SK-N-SH (cell line): ENCODE measurements at regions not wholly inside any gene's neighbourhood (a gene's known extent, or its start where the extent isn't known, plus 50 kb on each side); places are given as distances from the start of the nearest gene placed in this dataset.

Source experiments
- CTCF ChIA-PET: fragments of 300-600, 350-600 bp; formaldehyde crosslinking; extraction: SDS; loops from one replicate; lab custom pipeline; 2021; lab: Yijun Ruan, JAX
- POLR2A ChIA-PET: fragments of 350-600 bp; sonication (Branson Sonifier 250); formaldehyde crosslinking; extraction: SDS; loops from one replicate; lab custom pipeline; 2020; ENCODE audit warnings: antibody characterized with exemption, inconsistent platforms; lab: Yijun Ruan, JAX
- DNase-seq: peaks from one replicate; pipeline ENCODE4 v3.0.0; 2012
- H2AFZ ChIP-seq: fragments of 200-600 bp; sonication (generic); 2 replicates; pipeline ENCODE4 v1.8.1; 2016; ENCODE audit warnings: antibody characterized with exemption, mild to moderate bottlenecking, low read depth
- H3F3A ChIP-seq: fragments of 200-600 bp; sonication (generic); replicated peaks from 2 replicates; pipeline ENCODE3; 2016; ENCODE audit warnings: antibody characterized with exemption, mild to moderate bottlenecking; ENCODE audit not compliant: insufficient read depth
- H3K27ac ChIP-seq, 2 experiments: fragments of 200-500 bp in 1 of 2; fragments of 200-600 bp in 1 of 2; sonication (Bioruptor generic) in 1 of 2; sonication (generic), shearing (Covaris generic) in 1 of 2; 2 replicates each; pipeline versions ENCODE4 v1.5.1 to v1.6.1; 2014 to 2016; ENCODE audit warnings: low read depth in 2 of 2, inconsistent platforms in 1 of 2, low read length in 1 of 2, mild to moderate bottlenecking in 1 of 2, mixed read lengths in 1 of 2
- H3K27me3 ChIP-seq: fragments of 200-600 bp; sonication (generic), shearing (Covaris generic); 2 replicates; pipeline ENCODE4 v1.6.1; 2016; ENCODE audit warnings: mixed run types; ENCODE audit not compliant: insufficient read depth
- H3K36me3 ChIP-seq, 2 experiments: fragments of 200-500 bp in 1 of 2; fragments of 200-600 bp in 1 of 2; sonication (Bioruptor generic) in 1 of 2; sonication (generic) in 1 of 2; replicated peaks in 1 of 2; 2 replicates each; pipeline versions ENCODE3 to v1.5.1; 2014 to 2016; ENCODE audit warnings: low read length in 1 of 2, mild to moderate bottlenecking in 1 of 2; ENCODE audit not compliant: insufficient read depth in 2 of 2, control insufficient read depth in 1 of 2
- H3K4me1 ChIP-seq, 2 experiments: fragments of 200-500 bp in 1 of 2; fragments of 200-600 bp in 1 of 2; sonication (Bioruptor generic) in 1 of 2; sonication (generic), shearing (Covaris generic) in 1 of 2; 2 replicates each; pipeline versions ENCODE4 v1.5.1 to v1.6.1; 2014 to 2016; ENCODE audit warnings: low read depth in 1 of 2, low read length in 1 of 2, mixed run types in 1 of 2; ENCODE audit not compliant: insufficient read depth in 2 of 2, control insufficient read depth in 1 of 2
- H3K4me2 ChIP-seq: fragments of 200-600 bp; sonication (generic), shearing (Covaris generic); 2 replicates; pipeline ENCODE4 v1.6.1; 2017; ENCODE audit warnings: mixed run types
- H3K4me3 ChIP-seq, 2 experiments: fragments of 200-500 bp in 1 of 2; fragments of 200-600 bp in 1 of 2; sonication (Bioruptor generic) in 1 of 2; sonication (generic), shearing (Covaris generic) in 1 of 2; 2 replicates each; pipeline versions ENCODE4 v1.5.1 to v1.8.1; 2014 to 2016; ENCODE audit warnings: low read depth in 2 of 2, inconsistent platforms in 1 of 2, low read length in 1 of 2, mild to moderate bottlenecking in 1 of 2, mixed read lengths in 1 of 2, moderate library complexity in 1 of 2
- H3K79me2 ChIP-seq: fragments of 200-600 bp; sonication (generic); 2 replicates; pipeline ENCODE4 v1.8.1; 2017; ENCODE audit warnings: mild to moderate bottlenecking; ENCODE audit not compliant: insufficient read depth
- H3K9ac ChIP-seq: fragments of 200-600 bp; sonication (generic); 2 replicates; pipeline ENCODE4 v1.6.1; 2017; ENCODE audit warnings: mixed run types
- H3K9me2 ChIP-seq: fragments of 200-600 bp; sonication (generic); 2 replicates; pipeline ENCODE4 v1.6.1; 2017; ENCODE audit warnings: mixed run types
- H3K9me3 ChIP-seq: fragments of 200-600 bp; sonication (generic); 2 replicates; pipeline ENCODE4 v1.6.1; 2017; ENCODE audit warnings: mixed run types, mild to moderate bottlenecking, moderate library complexity
- H4K20me1 ChIP-seq: fragments of 200-600 bp; sonication (generic); 2 replicates; pipeline ENCODE4 v1.6.1; 2017; ENCODE audit warnings: mild to moderate bottlenecking, mixed run types; ENCODE audit not compliant: insufficient read depth
- CHD2 ChIP-seq: fragments of 150-350 bp; IDR thresholded peaks from 2 replicates; pipeline ENCODE4 v1.6.1; 2018; ENCODE audit warnings: low read length; ENCODE audit not compliant: partially characterized antibody
- FOSL2 ChIP-seq: IDR thresholded peaks from 2 replicates; pipeline ENCODE4 v1.4.0; 2012; ENCODE audit warnings: low read depth, mild to moderate bottlenecking, moderate library complexity, borderline replicate concordance
- FOXJ3 ChIP-seq: sonication (generic); formaldehyde crosslinking; IDR thresholded peaks from 2 replicates; pipeline ENCODE4 v1.5.1; 2020; ENCODE audit warnings: mild to moderate bottlenecking, missing genetic modification reagents
- FOXM1 ChIP-seq: IDR thresholded peaks from 2 replicates; pipeline ENCODE4 v1.4.0; 2012; ENCODE audit warnings: low read depth, mild to moderate bottlenecking
- GABPA ChIP-seq: IDR thresholded peaks from 2 replicates; pipeline ENCODE4 v1.4.0; 2012; ENCODE audit warnings: low read depth, mild to moderate bottlenecking
- GATA2 ChIP-seq: sonication (generic); formaldehyde crosslinking; IDR thresholded peaks from 2 replicates; pipeline ENCODE4 v1.5.0; 2020; ENCODE audit warnings: mild to moderate bottlenecking, missing genetic modification reagents
- MEF2A ChIP-seq: IDR thresholded peaks from 2 replicates; pipeline ENCODE4 v1.4.0; 2012; ENCODE audit warnings: low read depth, borderline replicate concordance
- MXI1 ChIP-seq: IDR thresholded peaks from 2 replicates; pipeline ENCODE4 v1.6.1; 2012; ENCODE audit warnings: mild to moderate bottlenecking, low read depth, low read length, improper control_type of control experiment
- NRF1 ChIP-seq: IDR thresholded peaks from 2 replicates; pipeline ENCODE4 v1.6.1; 2012; ENCODE audit warnings: low read depth, mild to moderate bottlenecking, low read length
- RCOR1 ChIP-seq: fragments of 150-350 bp; IDR thresholded peaks from 2 replicates; pipeline ENCODE4 v1.6.1; 2017; ENCODE audit warnings: antibody characterized with exemption, low read length
- REST ChIP-seq: IDR thresholded peaks from 2 replicates; pipeline ENCODE4 v1.6.1; 2012; ENCODE audit warnings: mild to moderate bottlenecking, low read depth, low read length, moderate library complexity
- RXRA ChIP-seq: IDR thresholded peaks from 2 replicates; pipeline ENCODE4 v1.4.0; 2012; ENCODE audit warnings: low read depth, mild to moderate bottlenecking, borderline replicate concordance
- SMC3 ChIP-seq: IDR thresholded peaks from 2 replicates; pipeline ENCODE4 v1.6.1; 2012; ENCODE audit warnings: low read depth, low read length, improper control_type of control experiment
- TAF1 ChIP-seq: IDR thresholded peaks from 2 replicates; pipeline ENCODE4 v1.6.1; 2012; ENCODE audit warnings: low read depth, mild to moderate bottlenecking, low read length, moderate library complexity, borderline replicate concordance
- TCF12 ChIP-seq: IDR thresholded peaks from 2 replicates; pipeline ENCODE4 v1.4.0; 2012
- USF1 ChIP-seq: IDR thresholded peaks from 2 replicates; pipeline ENCODE4 v1.4.0; 2012; ENCODE audit warnings: low read depth, borderline replicate concordance
- YY1 ChIP-seq: IDR thresholded peaks from 2 replicates; pipeline ENCODE4 v1.4.0; 2012; ENCODE audit warnings: low read depth, mild to moderate bottlenecking
- WGBS: methylation state at CpG from one replicate; pipeline ENCODE4 v1.1.6; 2017; ENCODE audit warnings: low lambda C conversion rate; 5-methylcytosine and 5-hydroxymethylcytosine counted together
- TF ChIP-seq, protein P1 (sequence below): fragments of 150-350 bp; IDR thresholded peaks from 2 replicates; pipeline ENCODE4 v1.6.1; 2016; ENCODE audit warnings: mild to moderate bottlenecking, low read depth, low read length
- TF ChIP-seq, protein P2 (sequence below): fragments of 200-600 bp; sonication (generic); IDR thresholded peaks from 2 replicates; pipeline ENCODE4 v1.6.1; 2017; ENCODE audit warnings: antibody characterized with exemption, mild to moderate bottlenecking, moderate library complexity
- TF ChIP-seq, protein P3 (sequence below): IDR thresholded peaks from 2 replicates; pipeline ENCODE4 v1.4.0; 2012; ENCODE audit warnings: low read depth

- Histone ChIP-seq H3K4me3 (no peak overlapping the region), H3K4me1 (no peaks in the 10 kb centered on the region), H2AFZ (no peak overlapping the region), H3K79me2 (no peaks in the 10 kb centered on the region), H3K4me2 (no peak overlapping the region), H3K9ac (no peak overlapping the region), H3F3A (no peaks in the 10 kb centered on the region), H3K27me3 (no peaks in the 10 kb centered on the region), H4K20me1 (no peaks in the 10 kb centered on the region), H3K9me3 (no peaks in the 10 kb centered on the region), H3K27ac (no peak overlapping the region)
- CTCF ChIA-PET = interaction anchor here (1.3 kb wide), 1 partner anchor 8 kb away, joined by 3 read pairs; no protein-coding TSS in a partner anchor
- WGBS = 9% methylated on average over 1 of the region's 1 CpG
- DNase-seq = no peak
- POLR2A ChIA-PET = no interaction called here
- no peak for TF ChIP-seq GATA2 (CRISPR knock-in tag)
- no peak for TF ChIP-seq YY1
- TF ChIP-seq, protein P1, sequence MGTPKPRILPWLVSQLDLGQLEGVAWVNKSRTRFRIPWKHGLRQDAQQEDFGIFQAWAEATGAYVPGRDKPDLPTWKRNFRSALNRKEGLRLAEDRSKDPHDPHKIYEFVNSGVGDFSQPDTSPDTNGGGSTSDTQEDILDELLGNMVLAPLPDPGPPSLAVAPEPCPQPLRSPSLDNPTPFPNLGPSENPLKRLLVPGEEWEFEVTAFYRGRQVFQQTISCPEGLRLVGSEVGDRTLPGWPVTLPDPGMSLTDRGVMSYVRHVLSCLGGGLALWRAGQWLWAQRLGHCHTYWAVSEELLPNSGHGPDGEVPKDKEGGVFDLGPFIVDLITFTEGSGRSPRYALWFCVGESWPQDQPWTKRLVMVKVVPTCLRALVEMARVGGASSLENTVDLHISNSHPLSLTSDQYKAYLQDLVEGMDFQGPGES = no peak
- no peak for TF ChIP-seq MXI1
- TF ChIP-seq NRF1 = no peak
- no peak for TF ChIP-seq FOXJ3 (CRISPR knock-in tag)
- TF ChIP-seq CHD2 = no peak
- no peak for TF ChIP-seq MEF2A
- TF ChIP-seq TAF1 = no peak
- TF ChIP-seq USF1 = no peak
- TF ChIP-seq, all 33 proteins: peak for 0
- Histone ChIP-seq H3K9me2 (no peaks in the 10 kb centered on the region), H3K36me3 (no peaks in the 10 kb centered on the region)
These were observed 1583.1 kb upstream of the PCDH10 start for GRCh38 chr4:131566026-131566425.

DNA sequence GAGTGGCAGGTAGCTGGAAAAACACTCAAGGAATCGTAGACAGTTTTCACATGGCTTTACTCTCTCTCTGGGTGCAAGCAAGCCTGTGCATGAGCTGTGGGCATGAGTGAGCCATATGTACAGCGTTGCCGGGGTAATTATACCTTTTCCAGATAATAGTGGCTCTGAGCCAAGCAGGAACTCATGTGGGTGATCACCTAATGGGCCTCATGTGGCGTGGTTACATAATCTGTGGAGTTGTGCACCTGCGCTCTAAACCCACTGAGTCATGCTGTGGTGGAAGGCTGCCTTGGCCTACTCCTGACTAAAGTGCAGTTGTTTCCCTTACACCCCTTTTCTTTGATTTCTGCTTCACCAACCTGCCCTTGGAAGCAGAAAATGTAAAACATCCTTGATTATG lies 1564.5 kb upstream of the PCDH10 start:
- Histone ChIP-seq H3K9me3 (no peaks in the 10 kb centered on the region), H3K27ac (no peak overlapping the region), H3K79me2 (no peaks in the 10 kb centered on the region), H3K27me3 (no peaks in the 10 kb centered on the region), H2AFZ (no peak overlapping the region), H3K4me1 (no peaks in the 10 kb centered on the region), H3K9ac (no peak overlapping the region), H4K20me1 (no peaks in the 10 kb centered on the region), H3K4me3 (no peak overlapping the region), H3K9me2 (no peaks in the 10 kb centered on the region), H3K36me3 (no peaks in the 10 kb centered on the region), H3K4me2 (no peak overlapping the region), H3F3A (no peaks in the 10 kb centered on the region)
- ChIA-PET POLR2A (no interaction called here), CTCF (no interaction called here)
- no peak for DNase-seq
- WGBS = 39% methylated on average over 4 of the region's 5 CpGs
- no peak for TF ChIP-seq FOXM1
- TF ChIP-seq GABPA = no peak
- TF ChIP-seq MEF2A = no peak
- TF ChIP-seq CHD2 = no peak
- no peak for TF ChIP-seq REST
- no peak for TF ChIP-seq RXRA
- TF ChIP-seq, protein P2, sequence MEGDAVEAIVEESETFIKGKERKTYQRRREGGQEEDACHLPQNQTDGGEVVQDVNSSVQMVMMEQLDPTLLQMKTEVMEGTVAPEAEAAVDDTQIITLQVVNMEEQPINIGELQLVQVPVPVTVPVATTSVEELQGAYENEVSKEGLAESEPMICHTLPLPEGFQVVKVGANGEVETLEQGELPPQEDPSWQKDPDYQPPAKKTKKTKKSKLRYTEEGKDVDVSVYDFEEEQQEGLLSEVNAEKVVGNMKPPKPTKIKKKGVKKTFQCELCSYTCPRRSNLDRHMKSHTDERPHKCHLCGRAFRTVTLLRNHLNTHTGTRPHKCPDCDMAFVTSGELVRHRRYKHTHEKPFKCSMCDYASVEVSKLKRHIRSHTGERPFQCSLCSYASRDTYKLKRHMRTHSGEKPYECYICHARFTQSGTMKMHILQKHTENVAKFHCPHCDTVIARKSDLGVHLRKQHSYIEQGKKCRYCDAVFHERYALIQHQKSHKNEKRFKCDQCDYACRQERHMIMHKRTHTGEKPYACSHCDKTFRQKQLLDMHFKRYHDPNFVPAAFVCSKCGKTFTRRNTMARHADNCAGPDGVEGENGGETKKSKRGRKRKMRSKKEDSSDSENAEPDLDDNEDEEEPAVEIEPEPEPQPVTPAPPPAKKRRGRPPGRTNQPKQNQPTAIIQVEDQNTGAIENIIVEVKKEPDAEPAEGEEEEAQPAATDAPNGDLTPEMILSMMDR = no peak
- TF ChIP-seq RCOR1 = no peak
- no peak for TF ChIP-seq TAF1
- no peak for TF ChIP-seq YY1
- no peak for TF ChIP-seq NRF1
- TF ChIP-seq FOSL2 = no peak
- TF ChIP-seq TCF12 = no peak
- TF ChIP-seq, protein P3, sequence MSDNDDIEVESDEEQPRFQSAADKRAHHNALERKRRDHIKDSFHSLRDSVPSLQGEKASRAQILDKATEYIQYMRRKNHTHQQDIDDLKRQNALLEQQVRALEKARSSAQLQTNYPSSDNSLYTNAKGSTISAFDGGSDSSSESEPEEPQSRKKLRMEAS = no peak
- no peak for TF ChIP-seq FOXJ3 (CRISPR knock-in tag)
- TF ChIP-seq SMC3 = no peak
- no peak for TF ChIP-seq MXI1
